Effector memory CD8-positive, alpha-beta T cell (primary cell): ENCODE measurements at regions not wholly inside any gene's neighbourhood (a gene's known extent, or its start where the extent isn't known, plus 50 kb on each side); places are given as distances from the start of the nearest gene placed in this dataset.
"Not testable (repeated sequence)": the region's sequence is repeated elsewhere in the genome, so short reads cannot be mapped to it uniquely, and the experiment has no call there.

Experiments used
- ATAC-seq: fragments of 150-1000 bp; cut with Tn5 transposase; replicated peaks from 2 replicates; pipeline ENCODE4 v1.10.0; 2021; ENCODE audit warnings: mild to moderate bottlenecking, moderate library complexity
- DNase-seq, 3 experiments: peaks; one replicate each; pipeline ENCODE4 v3.0.0; 2021
- H3K27ac Mint-ChIP-seq, 2 donors: one replicate each; pipeline ENCODE4 v1.8.0; 2022; ENCODE audit warnings: mild to moderate bottlenecking in 2 of 2, mixed read lengths in 2 of 2, moderate library complexity in 2 of 2
- H3K27me3 Mint-ChIP-seq, 2 donors: one replicate each; pipeline ENCODE4 v1.8.0; 2022; ENCODE audit warnings: mixed read lengths in 2 of 2
- H3K36me3 Mint-ChIP-seq: one replicate; pipeline ENCODE4 v1.8.0; 2022; ENCODE audit warnings: mild to moderate bottlenecking, moderate library complexity, mixed read lengths; ENCODE audit not compliant: insufficient read depth
- H3K4me1 Mint-ChIP-seq, 2 donors: one replicate each; pipeline ENCODE4 v1.8.0; 2022; ENCODE audit warnings: low read depth in 2 of 2, mixed read lengths in 2 of 2
- H3K4me3 Mint-ChIP-seq, 2 donors: one replicate each; pipeline ENCODE4 v1.8.0; 2022; ENCODE audit warnings: mild to moderate bottlenecking in 2 of 2, mixed read lengths in 2 of 2, moderate library complexity in 2 of 2
- H3K9me3 Mint-ChIP-seq, 2 donors: one replicate each; pipeline ENCODE4 v1.8.0; 2022; ENCODE audit warnings: mixed read lengths in 2 of 2

GRCh38 chr7:26948617-26949118 is 84.3 kb upstream of the SKAP2 start:
- H3K27me3 Mint-ChIP-seq, result peaks cover 13 to 29% of the 10 kb centered on the region in 2 donors
- H3K27ac Mint-ChIP-seq, result no peak overlapping the region
- DNase-seq, result no peak
- no peaks in the 10 kb centered on the region for H3K9me3 Mint-ChIP-seq
- no peak overlapping the region for H3K4me3 Mint-ChIP-seq
- H3K4me1 Mint-ChIP-seq, result no peaks in the 10 kb centered on the region
- no peak for ATAC-seq
- H3K36me3 Mint-ChIP-seq, result no peaks in the 10 kb centered on the region

- no peak overlapping the region for H3K27ac Mint-ChIP-seq
- DNase-seq (no peak), ATAC-seq (no peak)
- no peak overlapping the region for H3K4me3 Mint-ChIP-seq
- no peaks in the 10 kb centered on the region for H3K4me1 Mint-ChIP-seq
- no peaks in the 10 kb centered on the region for H3K36me3 Mint-ChIP-seq
- H3K9me3 Mint-ChIP-seq, result no peaks in the 10 kb centered on the region
- H3K27me3 Mint-ChIP-seq, result peaks cover 13 to 28% of the 10 kb centered on the region in 2 donors
Measured at GRCh38 chr7:26944501-26945358, 80.3 kb upstream of the SKAP2 start.

DNA sequence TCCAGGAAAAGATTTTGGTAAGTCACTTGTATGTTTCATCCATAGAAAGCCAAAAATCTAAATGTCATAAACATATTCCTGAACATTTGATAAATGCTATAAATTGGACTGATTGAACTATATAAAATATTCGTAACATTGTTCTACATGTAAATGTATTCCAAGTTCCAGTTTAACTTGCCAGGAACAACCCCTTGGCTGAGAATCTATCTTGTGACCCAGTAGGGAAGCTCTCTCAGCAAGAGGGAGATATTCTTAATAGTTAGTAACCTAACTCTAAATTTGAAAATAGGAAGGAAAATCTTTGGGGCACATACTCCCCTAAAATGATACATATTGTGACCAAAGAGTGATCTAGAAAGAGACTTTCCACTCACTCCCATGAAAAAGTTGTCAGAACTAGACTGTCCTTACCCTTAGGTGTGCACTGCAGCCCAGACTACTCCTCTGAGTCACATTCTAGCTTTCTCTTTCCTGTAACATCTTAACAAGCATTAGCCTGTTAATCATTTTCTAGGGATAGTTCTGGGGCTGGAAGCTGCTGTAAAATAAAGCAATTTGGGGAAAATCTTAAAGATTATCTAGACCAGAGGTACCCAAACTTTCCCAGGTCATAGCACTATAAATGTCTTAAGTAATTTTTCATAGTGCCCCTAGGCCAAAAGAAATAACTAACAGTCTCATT is 73.7 kb upstream of the SKAP2 start:
- Mint-ChIP-seq H3K27ac (no peak overlapping the region), H3K4me1 (no peaks in the 10 kb centered on the region), H3K9me3 (peaks cover 0 to 2% of the 10 kb centered on the region in 2 donors), H3K27me3 (peaks cover 5 to 24% of the 10 kb centered on the region in 2 donors), H3K36me3 (no peaks in the 10 kb centered on the region), H3K4me3 (no peak overlapping the region)
- DNase-seq (no peak), ATAC-seq (no peak)

DNA sequence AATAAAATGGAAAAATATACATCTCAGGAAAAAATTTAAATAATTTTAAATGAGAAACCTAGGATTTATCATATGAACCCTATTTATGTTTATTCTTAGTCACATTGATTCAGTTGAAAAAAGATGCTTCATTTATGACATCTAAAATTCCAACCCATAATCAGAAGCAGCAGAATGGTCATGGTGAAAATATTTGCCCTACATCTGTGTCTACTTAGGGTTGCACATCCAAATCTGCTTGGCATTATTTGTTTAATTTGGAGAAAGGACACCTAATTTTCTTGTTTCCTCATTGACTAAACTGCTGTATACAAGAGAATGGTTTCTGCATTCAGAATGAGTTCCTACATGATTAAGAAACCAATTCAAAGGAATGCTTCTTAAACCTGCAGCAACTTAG is 72.9 kb upstream of the SKAP2 start:
- no peak for DNase-seq
- ATAC-seq, result no peak
- Mint-ChIP-seq H3K27me3 (peaks cover 11 to 31% of the 10 kb centered on the region in 2 donors), H3K4me1 (no peaks in the 10 kb centered on the region), H3K27ac (no peak overlapping the region), H3K9me3 (peaks cover 0 to 2% of the 10 kb centered on the region in 2 donors), H3K4me3 (no peak overlapping the region), H3K36me3 (no peaks in the 10 kb centered on the region)

DNA sequence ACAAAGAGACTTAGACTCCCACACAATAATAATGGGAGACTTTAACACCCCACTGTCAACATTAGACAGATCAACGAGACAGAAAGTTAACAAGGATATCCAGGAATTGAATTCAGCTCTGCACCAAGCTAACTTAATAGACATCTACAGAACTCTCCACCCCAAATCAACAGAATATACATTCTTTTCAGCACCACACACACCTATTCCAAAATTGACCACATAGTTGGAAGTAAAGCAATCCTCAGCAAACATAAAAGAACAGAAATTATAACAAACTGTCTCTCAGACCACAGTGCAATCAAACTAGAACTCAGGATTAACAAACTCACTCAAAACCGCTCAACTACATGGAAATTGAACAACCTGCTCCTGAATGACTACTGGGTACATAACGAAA is 68.2 kb upstream of the SKAP2 start:
- not testable (repeated sequence) for H3K4me3 Mint-ChIP-seq, H3K4me1 Mint-ChIP-seq, ATAC-seq, H3K27ac Mint-ChIP-seq, H3K9me3 Mint-ChIP-seq, H3K36me3 Mint-ChIP-seq, DNase-seq
- peaks cover 11 to 33% of the 10 kb centered on the region in 2 donors for H3K27me3 Mint-ChIP-seq

DNA sequence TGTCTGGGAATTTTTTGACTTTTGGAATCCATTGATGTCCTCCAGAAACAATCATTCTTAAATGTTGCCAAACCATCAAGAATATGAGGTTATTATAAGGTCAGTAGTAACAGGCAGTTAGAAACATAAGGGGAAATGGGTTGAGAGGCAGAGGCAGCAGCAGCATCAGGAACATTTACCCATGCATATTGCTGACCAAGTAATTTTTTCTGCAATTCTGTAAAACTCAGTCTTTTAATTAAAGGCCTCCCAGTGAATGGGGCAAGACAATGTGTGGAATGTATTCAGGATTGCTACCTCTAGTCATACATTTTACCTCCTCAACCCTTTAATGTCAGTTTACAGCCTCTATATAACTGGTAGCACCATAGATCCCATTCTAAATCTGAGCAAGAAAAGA is 66.5 kb upstream of the SKAP2 start:
- H3K36me3 Mint-ChIP-seq, result no peaks in the 10 kb centered on the region
- DNase-seq (no peak), ATAC-seq (no peak)
- H3K27me3 Mint-ChIP-seq, result peaks cover 24 to 42% of the 10 kb centered on the region in 2 donors
- no peak overlapping the region for H3K4me3 Mint-ChIP-seq
- H3K9me3 Mint-ChIP-seq, result peaks cover 0 to 2% of the 10 kb centered on the region in 2 donors
- no peaks in the 10 kb centered on the region for H3K4me1 Mint-ChIP-seq
- H3K27ac Mint-ChIP-seq, result no peak overlapping the region

GRCh38 chr7:26930201-26930600 is 65.8 kb upstream of the SKAP2 start:
- H3K36me3 Mint-ChIP-seq, result no peaks in the 10 kb centered on the region
- peaks cover 0 to under 1% of the 10 kb centered on the region in 2 donors for H3K9me3 Mint-ChIP-seq
- no peak overlapping the region for H3K4me3 Mint-ChIP-seq
- no peak for ATAC-seq
- no peak for DNase-seq
- no peak overlapping the region for H3K27ac Mint-ChIP-seq
- H3K27me3 Mint-ChIP-seq, result peaks cover 30 to 42% of the 10 kb centered on the region in 2 donors
- no peaks in the 10 kb centered on the region for H3K4me1 Mint-ChIP-seq

DNA sequence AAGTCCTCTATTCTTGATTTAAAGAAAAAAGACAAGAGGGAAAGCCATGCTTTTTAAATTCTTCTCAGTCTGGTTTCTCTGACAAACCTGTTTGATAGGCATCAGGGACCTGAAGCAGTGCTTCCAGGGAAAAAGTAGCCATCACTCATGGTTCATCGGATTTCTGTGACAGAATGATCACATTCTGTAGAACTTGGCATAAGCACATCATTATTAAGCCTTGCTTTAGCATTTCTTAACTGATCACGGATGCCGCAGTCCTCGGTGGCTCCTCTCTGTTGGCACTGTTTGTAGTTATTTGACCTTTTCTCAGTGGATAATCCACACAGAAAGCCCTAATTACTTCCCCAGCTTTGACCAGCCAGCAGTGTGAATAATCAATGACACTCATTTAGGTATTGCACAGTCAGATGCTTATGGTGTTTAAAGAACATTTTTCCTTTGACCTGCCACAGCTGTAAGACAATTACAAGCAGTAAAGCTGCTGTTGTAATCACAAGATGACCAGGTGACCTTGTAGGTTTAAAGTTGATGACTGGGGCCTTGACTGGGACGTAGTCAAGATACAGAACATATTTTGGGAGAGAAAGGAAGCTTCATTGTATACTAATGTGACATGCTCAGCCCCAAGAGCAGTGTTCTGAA is 64.4 kb upstream of the SKAP2 start:
- Mint-ChIP-seq H3K27ac (no peak overlapping the region), H3K36me3 (no peaks in the 10 kb centered on the region), H3K9me3 (no peaks in the 10 kb centered on the region), H3K4me3 (no peak overlapping the region), H3K27me3 (peaks cover 34% of the 10 kb centered on the region in 2 donors), H3K4me1 (no peaks in the 10 kb centered on the region)
- DNase-seq (no peak), ATAC-seq (no peak)

- H3K9me3 Mint-ChIP-seq, result no peaks in the 10 kb centered on the region
- H3K4me1 Mint-ChIP-seq, result no peaks in the 10 kb centered on the region
- no peak for ATAC-seq
Measured at GRCh38 chr7:26925768-26926167, 61.4 kb upstream of the SKAP2 start.

GRCh38 chr7:26924149-26924767 is 59.9 kb upstream of the SKAP2 start:
- Mint-ChIP-seq H3K4me1 (no peaks in the 10 kb centered on the region), H3K9me3 (no peaks in the 10 kb centered on the region), H3K27me3 (peaks cover 29 to 37% of the 10 kb centered on the region in 2 donors), H3K27ac (no peak overlapping the region), H3K36me3 (no peaks in the 10 kb centered on the region), H3K4me3 (no peak overlapping the region)
- DNase-seq (no peak), ATAC-seq (no peak)

More at GRCh38 chr7:26925768-26926167, 61.4 kb upstream of the SKAP2 start:
- Mint-ChIP-seq H3K27me3 (peaks cover 30 to 34% of the 10 kb centered on the region in 2 donors), H3K27ac (no peak overlapping the region), H3K4me3 (no peak overlapping the region), H3K36me3 (no peaks in the 10 kb centered on the region)
- DNase-seq, result no peak

DNA sequence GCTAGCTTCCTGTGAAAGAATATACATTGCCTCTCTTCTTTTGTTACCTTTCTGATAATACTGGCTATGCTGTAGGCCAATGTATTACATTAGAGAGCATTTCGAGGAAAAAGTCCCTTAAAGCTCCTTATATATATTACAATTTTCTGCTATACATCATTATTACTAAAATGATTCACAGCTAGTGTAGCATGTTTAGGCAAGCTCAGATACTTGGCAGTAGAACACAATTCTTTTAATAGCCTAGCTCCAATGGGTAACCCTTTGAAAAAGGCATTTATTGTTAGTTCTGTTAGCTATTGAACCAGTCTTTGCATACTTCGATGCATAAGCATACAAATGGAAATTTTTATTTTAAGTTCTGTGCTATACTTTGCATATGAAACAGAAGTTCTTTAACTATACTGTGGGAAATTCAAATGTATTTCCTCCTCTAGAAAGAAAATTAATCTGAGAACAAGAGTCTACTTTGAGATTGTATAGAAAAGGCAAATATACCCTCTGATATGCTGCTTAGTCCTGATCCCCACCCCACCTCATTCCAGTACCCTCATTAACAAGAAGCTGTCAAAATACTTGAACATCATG is 55.6 kb upstream of the SKAP2 start:
- Mint-ChIP-seq H3K27me3 (peaks cover 24 to 28% of the 10 kb centered on the region in 2 donors), H3K9me3 (no peaks in the 10 kb centered on the region), H3K4me3 (no peak overlapping the region), H3K4me1 (no peaks in the 10 kb centered on the region), H3K36me3 (no peaks in the 10 kb centered on the region), H3K27ac (no peak overlapping the region)
- ATAC-seq (no peak), DNase-seq (no peak)

DNA sequence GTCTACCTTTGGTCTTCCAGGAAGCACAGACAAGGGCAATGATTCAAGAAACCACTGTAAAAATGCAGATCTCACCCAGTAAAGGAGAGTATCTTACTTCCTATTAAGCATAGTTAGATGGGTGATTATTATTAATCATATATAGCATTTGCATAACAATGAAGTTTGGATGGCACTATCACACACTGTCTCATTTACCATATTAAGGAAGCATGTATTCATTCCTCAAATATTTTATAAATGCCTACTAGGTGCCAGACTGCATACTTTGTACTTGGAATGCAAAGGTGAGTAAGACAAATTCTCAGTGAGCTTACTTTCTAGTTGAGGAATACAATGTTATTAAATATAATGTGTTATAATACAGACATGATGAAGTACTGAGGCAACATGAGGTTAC is 53.9 kb upstream of the SKAP2 start:
- DNase-seq (no peak), ATAC-seq (no peak)
- H3K4me3 Mint-ChIP-seq, result no peak overlapping the region
- no peaks in the 10 kb centered on the region for H3K9me3 Mint-ChIP-seq
- no peaks in the 10 kb centered on the region for H3K4me1 Mint-ChIP-seq
- H3K27ac Mint-ChIP-seq, result no peak overlapping the region
- H3K27me3 Mint-ChIP-seq, result peaks cover 30 to 34% of the 10 kb centered on the region in 2 donors
- H3K36me3 Mint-ChIP-seq, result no peaks in the 10 kb centered on the region

- H3K4me3 Mint-ChIP-seq, result no peak overlapping the region
- H3K36me3 Mint-ChIP-seq, result no peaks in the 10 kb centered on the region
Measured at GRCh38 chr7:26916779-26917320, 52.5 kb upstream of the SKAP2 start.

More at GRCh38 chr7:26916779-26917320, 52.5 kb upstream of the SKAP2 start:
- Mint-ChIP-seq H3K9me3 (no peaks in the 10 kb centered on the region), H3K4me1 (no peaks in the 10 kb centered on the region), H3K27ac (no peak overlapping the region), H3K27me3 (peaks cover 22 to 26% of the 10 kb centered on the region in 2 donors)
- DNase-seq, result no peak
- ATAC-seq, result no peak
